HG03378 (cell line): ENCODE measurements at regions not wholly inside any gene's neighbourhood (a gene's known extent, or its start where the extent isn't known, plus 50 kb on each side); places are given as distances from the start of the nearest gene placed in this dataset.

Experiments used
- ATAC-seq: cut with Tn5 transposase; IDR thresholded peaks from one replicate; pipeline ENCODE4 v1.9.1; 2021; ENCODE audit warnings: mild to moderate bottlenecking, moderate library complexity; ENCODE audit not compliant: unreplicated experiment

GRCh38 chr12:127284870-127285431 is 982.0 kb upstream of the TMEM132C start:
- ATAC-seq, result no peak

- no peak for ATAC-seq
These were observed 980.7 kb upstream of the TMEM132C start for GRCh38 chr12:127286281-127286680.

- no peak for ATAC-seq
These were observed 979.7 kb upstream of the TMEM132C start for GRCh38 chr12:127287256-127287655.

- ATAC-seq, result no peak
These were observed 976.7 kb upstream of the TMEM132C start for GRCh38 chr12:127290251-127290650.

- ATAC-seq, result no peak
These were observed 974.2 kb upstream of the TMEM132C start for GRCh38 chr12:127292736-127293135.

GRCh38 chr12:127293507-127294310 is 973.3 kb upstream of the TMEM132C start:
- ATAC-seq, result peak; percentile 64

- ATAC-seq, result no peak
These were observed 972.2 kb upstream of the TMEM132C start for GRCh38 chr12:127294651-127295210.

- no peak for ATAC-seq
These were observed 971.3 kb upstream of the TMEM132C start for GRCh38 chr12:127295630-127296029.

GRCh38 chr12:127296591-127296990 is 970.4 kb upstream of the TMEM132C start:
- no peak for ATAC-seq

GRCh38 chr12:127297327-127297726 is 969.6 kb upstream of the TMEM132C start:
- ATAC-seq, result no peak

- ATAC-seq, result no peak
These were observed 966.9 kb upstream of the TMEM132C start for GRCh38 chr12:127300075-127300474.

GRCh38 chr12:127300753-127301152 is 966.2 kb upstream of the TMEM132C start:
- no peak for ATAC-seq

- no peak for ATAC-seq
These were observed 965.1 kb upstream of the TMEM132C start for GRCh38 chr12:127301876-127302275.

- ATAC-seq, result no peak
These were observed 961.9 kb upstream of the TMEM132C start for GRCh38 chr12:127304751-127305725.

GRCh38 chr12:127306604-127307215 is 960.3 kb upstream of the TMEM132C start:
- ATAC-seq, result no peak

GRCh38 chr12:127307528-127307927 is 959.4 kb upstream of the TMEM132C start:
- ATAC-seq, result no peak

- ATAC-seq, result no peak
These were observed 958.8 kb upstream of the TMEM132C start for GRCh38 chr12:127308148-127308547.

GRCh38 chr12:127310548-127310947 is 956.4 kb upstream of the TMEM132C start:
- ATAC-seq, result no peak

GRCh38 chr12:127311720-127312364 is 955.1 kb upstream of the TMEM132C start:
- no peak for ATAC-seq

GRCh38 chr12:127324681-127325080 is 942.3 kb upstream of the TMEM132C start:
- no peak for ATAC-seq
